ENCODE measurements at regions not wholly inside any gene's neighbourhood (a gene's known extent, or its start where the extent isn't known, plus 50 kb on each side); places are given as distances from the start of the nearest gene placed in this dataset.

GRCh38 chr7:68399991-68400590, 1198.2 kb upstream of the AUTS2 start:
- H3K27ac Mint-ChIP-seq, result no peak overlapping the region
- H3K9me3 Mint-ChIP-seq, result peaks cover 4% of the 10 kb centered on the region
- no peak for DNase-seq (ENCODE audit: extremely low spot score, unreplicated experiment)
- no peaks in the 10 kb centered on the region for H3K36me3 Mint-ChIP-seq
- H3K4me3 Mint-ChIP-seq, result no peak overlapping the region
- no peak for TF ChIP-seq CTCF (conservative IDR thresholded peaks at IDR 0.05)
- peaks cover 4% of the 10 kb centered on the region for H3K4me1 Mint-ChIP-seq (ENCODE audit: unreplicated experiment)
- H3K27me3 Mint-ChIP-seq, result no peaks in the 10 kb centered on the region

- no peak for TF ChIP-seq CTCF (conservative IDR thresholded peaks at IDR 0.05)
- Mint-ChIP-seq H3K27ac (no peak overlapping the region), H3K27me3 (no peaks in the 10 kb centered on the region), H3K36me3 (no peaks in the 10 kb centered on the region), H3K9me3 (peaks cover 5% of the 10 kb centered on the region), H3K4me1 (ENCODE audit: unreplicated experiment) (peaks cover 5% of the 10 kb centered on the region), H3K4me3 (no peak overlapping the region)
- DNase-seq (ENCODE audit: extremely low spot score, unreplicated experiment), result no peak
These were observed 1197.5 kb upstream of the AUTS2 start for GRCh38 chr7:68400783-68401182.

- H3K4me1 Mint-ChIP-seq (ENCODE audit: unreplicated experiment), result peaks cover 5% of the 10 kb centered on the region
- no peak overlapping the region for H3K4me3 Mint-ChIP-seq
- H3K9me3 Mint-ChIP-seq, result peaks cover 5% of the 10 kb centered on the region
- TF ChIP-seq CTCF (conservative IDR thresholded peaks at IDR 0.05), result no peak
- H3K27me3 Mint-ChIP-seq, result no peaks in the 10 kb centered on the region
- H3K27ac Mint-ChIP-seq, result no peak overlapping the region
- DNase-seq (ENCODE audit: extremely low spot score, unreplicated experiment), result no peak
- no peaks in the 10 kb centered on the region for H3K36me3 Mint-ChIP-seq
These were observed 1197.0 kb upstream of the AUTS2 start for GRCh38 chr7:68401313-68401712.

GRCh38 chr7:68406480-68406879, 1191.8 kb upstream of the AUTS2 start:
- Mint-ChIP-seq H3K4me3 (no peak overlapping the region), H3K27me3 (no peaks in the 10 kb centered on the region), H3K27ac (no peak overlapping the region), H3K9me3 (peaks cover 5% of the 10 kb centered on the region), H3K36me3 (no peaks in the 10 kb centered on the region), H3K4me1 (ENCODE audit: unreplicated experiment) (peaks cover 5% of the 10 kb centered on the region)
- DNase-seq (ENCODE audit: extremely low spot score, unreplicated experiment), result no peak
- no peak for TF ChIP-seq CTCF (conservative IDR thresholded peaks at IDR 0.05)

- Mint-ChIP-seq H3K4me1 (ENCODE audit: unreplicated experiment) (peaks cover 5% of the 10 kb centered on the region), H3K27me3 (no peaks in the 10 kb centered on the region), H3K36me3 (no peaks in the 10 kb centered on the region), H3K4me3 (no peak overlapping the region), H3K9me3 (peaks cover 5% of the 10 kb centered on the region), H3K27ac (no peak overlapping the region)
- TF ChIP-seq CTCF (conservative IDR thresholded peaks at IDR 0.05), result no peak
- DNase-seq (ENCODE audit: extremely low spot score, unreplicated experiment), result no peak
These were observed 1190.8 kb upstream of the AUTS2 start for GRCh38 chr7:68407460-68407859.

GRCh38 chr7:68408873-68409272, 1189.4 kb upstream of the AUTS2 start:
- no peak for DNase-seq (ENCODE audit: extremely low spot score, unreplicated experiment)
- TF ChIP-seq CTCF (conservative IDR thresholded peaks at IDR 0.05), result no peak
- Mint-ChIP-seq H3K9me3 (peaks cover 5% of the 10 kb centered on the region), H3K36me3 (no peaks in the 10 kb centered on the region), H3K27me3 (no peaks in the 10 kb centered on the region), H3K4me3 (no peak overlapping the region), H3K27ac (no peak overlapping the region), H3K4me1 (ENCODE audit: unreplicated experiment) (peaks cover 5% of the 10 kb centered on the region)

Measured in type B pancreatic cell (in vitro differentiated cells).